Left ventricle myocardium superior (tissue), 1 donor: ENCODE measurements at regions not wholly inside any gene's neighbourhood (a gene's known extent, or its start where the extent isn't known, plus 50 kb on each side); places are given as distances from the start of the nearest gene placed in this dataset.
A peak's percentile ranks its signal among the peaks of the same experiment; 100 is the strongest.
"Not testable (repeated sequence)": the region's sequence is repeated elsewhere in the genome, so short reads cannot be mapped to it uniquely, and the experiment has no call there.

Source experiments
- ATAC-seq: fragments of 200-7000 bp; cut with Tn5 transposase; one replicate; pipeline ENCODE4 v1.9.1; 2020; ENCODE audit warnings: mild to moderate bottlenecking, moderate library complexity
- DNase-seq: peaks from one replicate; pipeline ENCODE4 v3.0.0-alpha.2; 2020
- intact Hi-C: fragments of 100-400 bp; cut with micrococcal nuclease; formaldehyde crosslinking; loops from one replicate; pipeline ENCODE4 v1.11.0; 2022
- donor health status: DM: no; HTN: yes; CAD: no; lungs with severe emphysema.

DNA sequence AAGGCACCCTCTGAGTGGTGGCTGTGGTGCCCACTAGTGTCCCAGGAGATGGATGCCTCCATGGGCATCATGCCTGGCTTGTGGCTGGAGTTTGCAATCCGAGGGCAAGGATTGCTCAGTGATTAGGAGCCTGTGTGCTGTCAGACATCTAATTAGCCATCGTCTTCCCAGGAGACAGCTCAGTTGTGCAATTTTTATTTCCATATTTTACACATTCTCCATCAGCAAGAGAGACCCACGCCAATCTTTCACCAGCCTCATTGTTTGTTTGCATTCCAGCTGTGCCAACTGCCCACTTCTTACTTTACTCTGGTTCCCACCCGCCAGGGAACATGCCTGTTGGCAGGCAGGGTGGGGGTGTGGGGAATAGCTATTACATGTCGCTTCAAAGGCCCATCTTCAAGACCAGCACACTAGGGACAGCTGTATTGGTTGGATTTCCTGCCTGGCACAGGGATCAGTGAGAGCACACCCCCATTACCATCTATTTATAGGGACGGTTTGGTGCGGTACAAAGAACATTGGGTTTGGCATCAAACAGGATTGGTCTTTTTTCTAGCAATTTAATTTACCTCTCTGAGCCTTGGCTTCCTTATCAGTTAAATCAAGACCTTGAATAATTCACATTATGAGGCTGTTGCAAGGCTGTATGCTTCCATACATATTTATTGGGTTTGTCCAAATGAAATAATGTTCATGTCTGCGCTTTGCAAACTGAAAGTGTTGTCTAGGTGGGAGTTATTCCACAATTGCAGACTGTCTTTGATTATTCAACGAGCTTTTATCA is 80.7 kb upstream of the NAV2 start:
- no peak for ATAC-seq
- intact Hi-C loops = no loop called here
- DNase-seq = no peak

DNA sequence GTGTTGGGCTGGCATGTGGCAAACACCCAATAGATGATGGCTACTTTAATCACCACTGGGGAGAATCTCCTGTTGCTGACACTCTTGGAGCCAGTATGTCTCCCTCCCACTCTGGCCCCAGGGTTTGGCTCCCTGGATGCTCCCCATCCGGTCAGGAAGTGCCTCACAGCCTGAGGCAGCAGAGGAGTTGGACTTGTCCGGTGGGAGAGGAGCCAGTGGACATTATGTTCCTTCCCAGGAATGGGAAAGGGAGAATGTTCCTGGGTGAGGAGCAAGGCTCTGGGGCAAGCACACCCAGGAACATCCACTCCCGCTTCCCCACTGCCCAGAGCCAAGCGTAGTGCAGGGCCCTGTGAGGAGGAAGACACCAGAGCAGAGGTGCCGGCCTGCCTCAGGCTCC is 84.6 kb upstream of the NAV2 start:
- peak; percentile 76 for DNase-seq
- peak; percentile 97 for ATAC-seq
- intact Hi-C loops = no loop called here

DNA sequence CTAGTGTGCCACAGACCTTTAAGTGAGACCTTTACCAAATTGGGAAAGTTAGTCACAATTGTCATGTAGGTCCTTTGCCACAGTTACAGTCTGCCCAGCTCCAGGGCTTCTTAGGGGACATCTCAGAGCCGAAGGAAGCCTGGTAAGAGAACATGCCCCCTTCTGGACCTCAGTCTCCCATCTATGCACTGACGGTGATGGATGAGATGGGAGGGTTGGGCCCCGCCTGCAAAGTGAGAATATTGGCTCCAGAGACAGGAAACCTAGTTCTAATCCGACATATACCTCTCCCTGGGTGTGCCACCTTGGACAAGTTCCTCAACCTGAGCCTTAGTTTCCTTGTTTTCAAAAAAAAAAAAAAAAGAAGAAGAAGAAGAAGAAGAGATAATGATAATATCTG is 85.1 kb upstream of the NAV2 start:
- ATAC-seq (no peak), DNase-seq (no peak)
- intact Hi-C loops = no loop called here

DNA sequence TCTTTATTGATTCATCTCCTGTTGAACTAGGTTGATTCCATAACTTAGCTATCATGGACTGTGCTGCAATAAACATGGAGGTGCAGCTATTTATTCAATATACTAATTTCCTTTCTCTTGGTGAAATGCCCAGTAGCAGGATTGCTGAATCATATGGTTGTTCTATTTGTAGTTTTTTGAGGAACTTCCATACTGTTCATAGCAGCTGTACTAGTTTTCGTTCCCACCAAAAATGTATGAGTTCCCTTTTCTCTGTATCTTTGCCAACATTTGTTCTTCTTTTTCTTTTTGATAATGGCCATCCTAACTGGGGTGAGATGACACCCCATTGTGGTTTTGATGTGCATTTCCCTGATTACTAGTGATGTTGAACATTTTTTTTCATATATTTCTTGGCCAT is 87.2 kb upstream of the NAV2 start:
- no peak for ATAC-seq
- intact Hi-C loops = no loop called here

DNA sequence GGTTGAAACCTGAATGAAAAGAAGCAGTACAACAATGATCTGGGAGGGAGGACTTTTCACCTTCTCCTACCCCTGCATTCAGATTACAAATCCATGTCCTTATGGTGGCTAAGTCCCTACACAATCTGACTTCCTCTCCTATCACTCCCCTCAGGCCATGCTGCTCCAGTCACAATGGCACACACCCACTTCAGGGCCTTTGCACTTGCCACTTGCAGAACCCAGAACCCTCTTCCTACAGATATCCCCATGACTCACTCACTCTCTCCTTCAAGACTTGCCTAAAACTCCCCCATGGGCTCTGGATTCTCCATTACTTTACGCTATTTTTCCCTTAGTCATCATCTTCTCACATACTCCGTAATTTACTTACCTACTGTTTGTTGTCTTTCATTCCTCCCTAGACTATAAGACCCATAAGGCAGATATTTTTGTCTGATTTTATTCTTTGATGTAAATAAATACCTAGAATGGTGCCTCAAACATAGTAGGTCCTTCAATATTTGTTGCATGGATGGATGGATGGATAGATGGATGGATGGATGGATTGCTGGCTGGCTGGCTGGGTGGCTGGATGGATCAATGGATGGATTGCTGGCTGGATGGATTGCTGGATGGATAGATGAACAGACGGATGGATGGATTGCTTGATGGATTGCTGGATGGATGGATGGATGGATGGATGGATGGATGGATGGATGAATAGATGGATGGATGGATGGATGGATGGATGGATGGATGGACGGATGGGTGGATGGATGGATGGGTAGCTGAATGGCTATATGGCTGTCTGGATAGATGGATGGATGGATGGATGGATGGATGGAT is 94.7 kb upstream of the NAV2 start:
- no peak for DNase-seq
- intact Hi-C loops = no loop called here
- ATAC-seq = no peak

More for the DNA sequence above, 87.2 kb upstream of the NAV2 start:
- no peak for DNase-seq

DNA sequence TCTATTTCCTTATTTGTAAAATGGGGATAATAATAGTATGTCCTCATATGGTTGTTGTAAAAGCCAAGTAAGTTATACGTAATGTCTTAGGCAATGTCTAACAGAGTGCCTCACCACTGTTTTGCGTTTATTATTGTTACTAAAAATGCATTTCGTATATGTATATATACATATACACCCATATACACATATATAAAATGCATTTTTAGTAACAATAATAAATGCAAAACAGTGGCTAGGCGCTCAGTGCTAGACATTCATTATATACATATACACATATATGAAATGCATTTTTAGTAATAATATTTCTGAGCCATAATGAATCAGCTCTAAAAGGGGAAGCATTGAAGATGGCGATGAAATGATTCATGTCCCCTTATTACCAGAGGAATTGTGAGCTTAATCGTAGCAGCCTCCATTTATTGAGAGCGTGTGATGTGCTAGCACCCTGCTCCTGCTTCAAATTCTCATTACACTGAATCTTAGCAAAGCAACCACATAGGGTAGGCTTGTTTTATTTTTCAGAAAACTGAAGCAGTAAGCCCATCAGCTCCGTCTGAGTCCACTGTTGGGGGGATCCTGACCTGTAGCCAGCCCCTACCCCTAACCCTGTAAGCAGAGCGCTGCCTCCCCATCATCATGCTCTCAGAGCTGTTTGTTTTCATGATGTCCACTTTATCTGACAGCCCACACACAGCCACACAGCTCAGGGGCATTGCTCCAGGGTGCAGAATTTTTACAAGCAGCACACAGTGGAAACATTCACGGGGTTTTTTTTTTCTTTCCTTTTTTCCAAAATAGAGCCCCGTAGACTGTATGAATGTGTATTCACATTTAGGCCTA is 97.1 kb upstream of the NAV2 start:
- intact Hi-C loops = no loop called here
- ATAC-seq (peak; percentile 32), DNase-seq (no peak)

DNA sequence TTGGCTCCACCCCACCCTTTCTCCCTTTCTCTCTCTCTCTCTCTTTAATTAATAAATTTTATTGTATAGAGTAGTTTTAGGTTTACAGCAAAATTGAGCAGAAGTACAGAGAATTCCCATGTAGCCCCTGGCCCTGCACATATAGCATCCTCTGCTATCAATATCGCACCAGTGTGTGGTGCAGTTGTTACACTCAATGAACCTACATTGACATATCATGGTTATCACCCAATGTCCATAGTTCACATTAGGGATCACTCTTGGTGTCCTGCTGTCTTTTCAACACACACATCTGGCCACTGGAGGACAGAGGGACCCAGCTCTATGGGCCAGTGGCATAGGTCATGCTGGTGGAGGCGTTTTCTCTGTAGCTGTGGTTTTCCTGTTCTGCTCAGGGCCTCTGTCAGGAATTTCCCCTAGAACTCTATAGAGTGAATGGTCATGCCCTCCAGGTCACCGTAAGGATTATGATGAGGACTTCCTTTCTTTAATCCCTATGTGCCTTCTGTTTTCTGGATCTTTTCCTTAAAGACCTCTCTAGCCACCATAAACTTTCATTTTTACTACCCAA is 98.2 kb upstream of the NAV2 start:
- ATAC-seq = no peak
- intact Hi-C loops = no loop called here
- DNase-seq = no peak

DNA sequence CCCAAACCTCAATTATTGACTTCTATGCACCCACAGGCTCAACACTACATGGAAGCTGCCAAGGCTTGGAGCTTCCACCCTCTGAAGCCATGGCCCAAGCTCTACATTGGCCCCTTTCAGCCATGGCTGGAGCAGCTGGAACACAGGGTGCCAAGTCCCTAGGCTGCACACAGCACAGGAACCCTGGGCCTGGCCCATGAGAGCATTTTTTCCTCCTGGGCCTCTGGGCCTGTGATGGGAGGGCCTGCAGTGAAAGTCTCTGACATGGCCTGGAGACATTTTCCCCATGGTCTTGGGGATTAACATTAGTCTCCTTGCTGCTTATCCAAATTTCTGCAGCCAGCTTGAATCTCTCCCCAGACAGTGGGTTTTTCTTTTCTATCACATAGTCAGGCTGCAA is 100.6 kb upstream of the NAV2 start:
- intact Hi-C loops, DNase-seq, ATAC-seq: not testable (repeated sequence)

DNA sequence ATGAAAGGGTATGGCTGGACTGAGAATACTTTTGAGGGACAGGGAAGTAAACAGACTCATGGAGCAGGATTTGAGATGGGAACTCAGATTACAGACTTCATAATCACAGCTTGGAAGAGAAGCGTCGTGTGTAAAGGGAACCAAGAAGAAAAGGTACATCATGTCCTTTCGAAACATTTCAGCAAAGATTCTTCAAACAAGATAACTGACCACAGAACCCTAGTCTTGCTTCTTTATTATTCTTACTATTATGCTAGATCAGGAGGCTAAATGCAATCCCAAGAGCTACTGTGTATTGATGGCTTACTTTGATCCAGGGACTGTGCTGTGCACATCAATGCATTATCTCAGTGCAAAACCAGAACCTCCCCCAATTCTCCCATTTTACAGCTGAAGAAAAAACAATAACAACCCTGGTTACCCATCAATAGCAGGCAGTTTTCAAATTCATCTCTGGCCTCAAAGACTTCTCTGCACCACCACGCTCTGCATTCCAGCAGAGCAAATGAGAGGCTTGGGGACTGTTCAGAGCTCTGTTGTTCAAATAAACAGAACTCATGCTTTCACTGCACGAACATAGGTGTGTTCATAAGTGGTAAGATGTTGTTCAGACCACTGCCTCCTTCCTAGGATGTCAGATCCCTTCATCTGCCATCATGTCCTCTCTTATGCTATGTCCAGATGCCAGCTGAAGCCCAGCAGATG is 104.8 kb upstream of the NAV2 start:
- intact Hi-C loops = no loop called here
- ATAC-seq (no peak), DNase-seq (no peak)

DNA sequence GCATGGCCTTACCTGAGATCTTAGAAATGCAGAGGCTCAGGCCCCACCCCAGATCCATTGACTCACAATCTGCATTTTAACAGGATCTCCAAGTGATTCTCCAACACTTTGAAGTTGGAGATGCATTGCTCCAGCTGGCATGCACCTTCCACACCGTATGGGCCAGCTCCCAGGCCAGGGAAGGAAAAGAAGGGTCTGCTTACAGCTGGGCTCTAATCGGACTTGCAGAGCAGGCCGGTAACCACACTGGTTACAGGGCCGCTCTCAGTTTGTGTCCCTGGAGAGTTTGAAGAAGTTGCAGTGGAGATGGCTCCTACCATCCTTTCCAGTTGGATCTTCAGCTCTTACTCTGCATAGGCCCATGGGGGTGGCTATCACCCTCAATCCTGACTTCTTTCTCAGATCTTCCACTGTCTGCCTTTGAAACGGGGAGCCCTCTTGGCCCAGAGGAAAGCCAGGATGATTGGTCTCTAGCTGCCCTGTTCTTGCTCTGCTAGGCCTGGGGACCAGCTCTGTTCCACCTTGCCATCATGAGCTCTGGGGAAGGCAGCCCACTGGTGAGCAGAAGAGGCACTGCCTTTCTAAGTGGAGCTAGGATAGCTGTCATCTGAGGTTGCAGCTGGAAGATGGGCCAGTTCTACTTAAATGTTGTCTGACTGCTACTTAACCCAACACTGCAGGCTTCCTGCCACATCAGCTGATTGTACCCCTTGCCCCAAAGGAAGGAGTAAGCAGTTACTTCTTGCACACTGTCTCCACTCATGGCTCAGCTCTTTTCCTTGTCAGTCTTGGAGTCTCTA is 105.6 kb upstream of the NAV2 start:
- no peak for ATAC-seq
- intact Hi-C loops = no loop called here
- no peak for DNase-seq

DNA sequence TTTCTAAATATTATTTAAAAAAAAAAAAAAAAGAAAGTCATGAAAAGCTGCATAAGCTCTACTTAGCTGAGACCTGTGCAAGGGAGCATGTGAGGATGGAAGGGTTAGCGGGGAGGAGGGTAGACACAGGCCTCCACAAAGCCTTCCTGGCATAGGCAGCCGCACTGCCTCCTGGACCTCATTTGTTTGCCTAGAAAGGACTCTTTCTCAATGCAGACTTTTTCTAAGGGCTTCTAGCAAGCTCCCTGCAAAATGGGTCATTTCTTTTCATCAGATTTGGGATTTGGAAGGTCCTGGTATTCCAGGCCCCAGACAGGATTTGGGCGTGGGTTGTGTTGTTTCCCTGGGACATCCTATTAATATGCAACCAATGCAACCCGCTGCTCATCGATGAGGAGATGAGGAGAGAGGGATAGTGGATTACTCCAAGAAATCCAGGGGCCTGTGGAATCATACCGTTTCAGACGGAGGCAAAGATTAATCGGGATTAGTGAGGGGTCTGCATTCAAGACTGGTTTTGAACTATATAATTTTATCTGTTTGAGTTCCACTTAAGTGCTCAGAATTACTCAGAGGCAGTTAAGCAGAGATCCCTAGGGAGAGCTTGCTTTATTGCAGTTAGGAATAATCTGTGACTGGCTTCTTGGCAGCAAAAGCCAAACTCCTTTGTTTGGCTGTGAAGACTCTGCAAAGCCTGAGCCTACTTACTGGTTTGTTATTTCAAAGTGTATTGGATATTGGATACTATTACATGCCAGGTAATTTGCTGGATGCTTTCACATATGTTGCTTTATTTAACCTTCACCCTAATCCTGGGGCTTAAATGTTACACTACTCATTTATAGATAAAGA is 106.9 kb upstream of the NAV2 start:
- intact Hi-C loops = no loop called here
- DNase-seq (no peak), ATAC-seq (peak; percentile 83)

DNA sequence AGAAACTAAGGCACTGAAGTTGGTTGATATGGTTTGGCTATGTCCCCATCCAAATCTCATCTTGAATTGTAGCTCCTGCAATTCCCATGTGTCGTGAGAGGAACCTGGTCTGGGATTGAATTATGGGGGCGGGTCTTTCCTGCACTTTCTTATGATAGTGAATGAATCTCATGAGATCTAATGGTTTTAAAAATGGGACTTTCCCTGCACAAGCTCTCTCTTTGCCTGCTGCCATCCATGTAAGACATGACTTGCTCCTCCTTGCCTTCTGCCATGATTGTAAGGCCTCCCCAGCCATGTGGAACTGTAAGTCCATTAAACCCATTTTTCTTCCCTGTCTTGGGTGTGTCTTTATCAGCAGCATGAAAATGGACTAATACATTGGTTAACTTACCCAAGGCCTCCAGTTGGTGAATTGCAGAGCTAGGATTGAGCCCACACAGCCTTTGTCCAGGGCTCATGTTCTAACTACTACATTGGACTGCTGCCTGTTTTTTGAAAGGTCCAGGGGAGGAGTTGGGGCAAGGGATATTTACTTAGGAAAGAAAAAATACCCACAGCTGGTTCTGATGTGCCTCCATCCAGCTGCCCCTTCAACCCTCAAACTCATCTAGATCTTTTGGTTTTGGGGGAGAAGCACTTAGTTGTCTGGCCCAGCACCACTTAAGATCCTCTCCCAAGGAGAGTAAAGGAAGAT is 107.8 kb upstream of the NAV2 start:
- ATAC-seq (no peak), DNase-seq (no peak)
- intact Hi-C loops = no loop called here

DNA sequence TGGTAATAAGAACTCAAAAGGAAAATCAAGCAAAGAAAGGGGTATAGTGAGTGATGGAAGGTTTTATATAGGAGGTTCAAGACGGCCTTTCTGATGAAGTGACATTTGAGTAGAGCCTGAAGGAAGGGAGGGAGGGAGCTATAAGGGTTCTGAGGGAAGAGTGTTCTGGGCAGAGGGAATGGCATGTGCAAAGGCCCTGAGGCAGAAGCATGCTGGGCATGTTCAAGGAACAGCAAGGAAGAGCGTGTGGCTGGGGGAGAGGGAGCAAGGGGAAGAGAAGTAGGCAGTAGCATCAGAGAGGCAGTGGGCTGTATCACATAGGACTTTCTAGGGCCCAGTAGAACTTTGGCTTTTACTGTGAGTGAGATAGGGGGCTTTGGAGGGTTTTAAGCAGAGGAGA is 108.9 kb upstream of the NAV2 start:
- no peak for DNase-seq
- no peak for ATAC-seq
- intact Hi-C loops = no loop called here

DNA sequence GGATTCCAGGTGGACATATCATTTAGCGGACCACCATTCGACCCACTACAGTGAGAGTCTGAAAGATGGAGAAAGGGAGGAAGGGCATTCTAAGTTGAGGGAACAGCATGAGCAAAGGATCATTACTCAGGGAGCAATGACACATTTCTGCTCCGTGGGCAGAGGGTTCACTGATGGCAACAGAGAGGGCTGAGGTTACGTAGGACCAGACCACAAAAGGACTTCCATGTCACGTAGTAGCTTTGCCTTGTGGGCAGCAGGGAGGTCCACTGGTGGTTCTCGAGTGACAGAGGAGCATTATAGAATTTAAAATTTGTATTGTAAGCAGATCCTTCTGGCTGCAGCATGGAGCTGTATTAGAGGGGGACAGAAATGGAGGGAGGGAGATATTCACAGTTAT is 109.7 kb upstream of the NAV2 start:
- intact Hi-C loops = no loop called here
- no peak for DNase-seq
- ATAC-seq = no peak

DNA sequence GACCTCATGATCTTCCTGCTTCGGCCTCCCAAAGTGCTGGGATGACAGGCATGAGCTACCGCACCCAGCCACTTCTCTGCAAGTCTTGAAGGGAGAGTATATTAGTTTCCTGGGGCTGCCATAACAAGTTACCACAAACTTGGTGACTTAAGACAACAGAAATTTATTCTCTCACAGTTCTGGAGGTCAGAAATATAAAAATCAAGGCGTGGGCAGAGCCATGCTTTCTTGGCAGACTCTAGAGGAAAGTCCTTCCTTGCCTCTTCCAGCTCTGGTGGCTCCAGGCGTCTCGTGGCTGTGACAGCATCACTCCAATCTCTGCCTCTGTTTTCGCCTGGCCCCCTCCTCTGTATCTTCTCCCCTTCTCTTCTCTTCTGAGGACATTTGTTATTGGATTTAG is 110.2 kb upstream of the NAV2 start:
- DNase-seq = no peak
- intact Hi-C loops = no loop called here
- ATAC-seq = no peak

DNA sequence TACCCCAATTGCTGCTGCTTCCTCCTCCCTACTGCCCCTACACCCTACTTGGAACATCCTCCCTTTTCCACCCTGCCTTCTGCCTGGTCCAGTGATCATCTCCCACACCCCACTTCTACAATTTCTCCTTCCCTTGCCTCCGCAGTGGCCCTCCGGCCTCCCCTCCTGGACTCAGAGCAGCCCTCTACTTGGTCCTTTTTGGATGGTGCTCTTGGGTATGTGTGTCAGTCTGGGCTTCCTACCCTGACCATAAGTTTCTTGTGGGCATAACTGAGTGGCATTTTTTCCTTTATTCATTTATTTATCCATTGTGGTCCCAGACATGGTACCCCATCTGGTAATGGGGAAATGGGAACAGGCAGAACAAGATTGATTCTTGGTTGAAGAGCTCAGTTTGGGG is 111.4 kb upstream of the NAV2 start:
- no peak for DNase-seq
- ATAC-seq = no peak
- intact Hi-C loops = no loop called here

DNA sequence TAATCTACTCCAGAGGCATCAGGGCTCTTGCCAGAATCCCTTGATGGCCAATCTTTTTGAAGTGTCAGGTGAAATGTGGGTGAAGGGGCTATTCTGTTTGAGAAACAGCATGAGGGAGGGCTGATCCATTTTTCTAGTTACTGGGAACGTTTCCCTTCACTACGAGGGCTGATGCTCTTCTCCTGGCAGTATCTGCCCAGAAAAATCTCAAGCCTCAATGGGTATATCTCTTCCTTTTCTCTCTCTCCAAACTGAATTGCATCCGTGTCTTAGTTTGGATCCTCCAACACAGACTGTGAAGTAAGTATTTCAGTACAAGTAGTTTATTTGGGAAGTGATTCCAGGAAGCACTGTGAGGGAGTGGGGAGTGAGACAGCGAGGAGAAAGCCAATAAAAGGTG is 113.0 kb upstream of the NAV2 start:
- no peak for ATAC-seq
- intact Hi-C loops = no loop called here
- DNase-seq = no peak
